HG03460 (cell line): ENCODE measurements at regions not wholly inside any gene's neighbourhood (a gene's known extent, or its start where the extent isn't known, plus 50 kb on each side); places are given as distances from the start of the nearest gene placed in this dataset.

ENCODE experiments used
- ATAC-seq: cut with Tn5 transposase; IDR thresholded peaks from one replicate; pipeline ENCODE4 v1.9.1; 2021; ENCODE audit not compliant: unreplicated experiment

DNA sequence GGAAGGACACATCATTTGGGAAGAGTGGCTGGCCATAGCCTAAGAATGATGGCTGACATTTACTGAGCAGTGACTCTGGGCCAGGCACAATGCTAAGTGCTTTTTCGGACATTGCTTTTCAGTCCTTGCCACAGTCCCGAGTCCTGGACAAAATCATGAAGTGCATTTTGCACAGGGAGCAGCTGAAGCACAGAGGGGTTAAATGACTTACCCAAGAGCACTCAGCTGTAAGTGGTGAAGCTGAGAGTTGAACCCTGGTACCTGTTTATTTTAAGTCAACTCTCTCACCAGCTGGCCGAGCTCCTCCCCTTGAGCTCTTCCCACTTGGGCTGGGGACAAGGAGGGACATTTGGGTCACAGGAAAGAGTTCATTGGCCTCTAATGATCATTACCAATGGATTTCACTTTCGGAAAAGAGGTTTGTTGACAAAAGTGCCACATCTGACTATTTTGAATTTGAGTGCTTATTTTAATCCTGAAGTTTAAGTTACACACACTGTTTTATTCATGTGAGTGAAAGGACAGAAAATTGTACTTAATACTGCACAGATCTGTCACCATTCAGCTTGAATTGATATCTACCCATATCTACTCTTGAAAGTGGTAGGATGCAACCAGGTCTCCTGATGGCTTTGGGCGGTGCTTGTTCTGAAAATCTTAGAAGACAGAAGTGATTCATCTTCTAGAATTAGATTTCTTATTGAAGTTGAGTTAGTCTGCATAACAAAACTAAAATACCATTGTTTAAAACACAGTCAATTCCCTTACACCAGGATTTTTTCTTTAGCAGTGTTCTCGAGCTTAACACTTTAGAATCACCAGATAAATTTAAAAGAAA lies 368.7 kb upstream of the PROK2 start:
- no peak for ATAC-seq

- ATAC-seq, result no peak
These were observed 367.9 kb upstream of the PROK2 start for GRCh38 chr3:72152551-72153476.

DNA sequence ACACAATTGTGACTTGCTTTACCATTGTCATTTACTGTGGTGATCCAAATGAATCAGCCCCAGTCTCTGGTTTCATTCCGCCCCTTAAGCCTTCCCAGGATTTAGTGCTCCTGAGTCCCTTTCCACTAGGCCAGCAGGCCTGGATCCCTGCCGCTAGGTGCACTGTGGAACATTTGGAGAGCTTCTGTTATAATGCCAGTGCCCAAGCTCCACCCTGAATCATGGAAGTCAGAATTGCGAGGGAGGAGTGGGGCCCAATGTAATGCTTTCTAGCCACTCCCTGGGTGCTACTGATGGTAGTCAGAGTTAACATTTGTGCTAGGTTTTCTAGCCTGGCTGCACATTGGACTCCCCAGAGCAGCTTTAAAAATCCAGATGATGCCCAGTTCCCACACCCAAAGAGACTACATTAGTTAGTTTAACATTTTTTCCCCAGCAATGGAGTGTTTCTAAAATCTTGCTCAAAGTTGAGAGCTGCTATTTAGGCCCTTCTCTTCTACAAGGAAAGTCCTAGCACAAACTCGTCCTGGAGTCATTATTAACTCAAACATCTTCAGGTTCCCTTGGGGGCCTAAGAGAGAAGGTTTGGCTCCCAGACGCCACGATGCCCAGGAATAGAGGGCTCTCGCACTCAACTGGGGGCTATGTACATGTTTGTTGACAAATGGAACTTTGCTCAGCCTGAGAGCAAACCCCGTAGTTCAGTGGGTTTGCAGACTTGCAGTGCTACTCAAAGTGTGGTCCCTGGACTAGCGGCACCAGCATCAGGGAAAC lies 366.7 kb upstream of the PROK2 start:
- ATAC-seq, result no peak

- no peak for ATAC-seq
These were observed 365.9 kb upstream of the PROK2 start for GRCh38 chr3:72150634-72151412.

DNA sequence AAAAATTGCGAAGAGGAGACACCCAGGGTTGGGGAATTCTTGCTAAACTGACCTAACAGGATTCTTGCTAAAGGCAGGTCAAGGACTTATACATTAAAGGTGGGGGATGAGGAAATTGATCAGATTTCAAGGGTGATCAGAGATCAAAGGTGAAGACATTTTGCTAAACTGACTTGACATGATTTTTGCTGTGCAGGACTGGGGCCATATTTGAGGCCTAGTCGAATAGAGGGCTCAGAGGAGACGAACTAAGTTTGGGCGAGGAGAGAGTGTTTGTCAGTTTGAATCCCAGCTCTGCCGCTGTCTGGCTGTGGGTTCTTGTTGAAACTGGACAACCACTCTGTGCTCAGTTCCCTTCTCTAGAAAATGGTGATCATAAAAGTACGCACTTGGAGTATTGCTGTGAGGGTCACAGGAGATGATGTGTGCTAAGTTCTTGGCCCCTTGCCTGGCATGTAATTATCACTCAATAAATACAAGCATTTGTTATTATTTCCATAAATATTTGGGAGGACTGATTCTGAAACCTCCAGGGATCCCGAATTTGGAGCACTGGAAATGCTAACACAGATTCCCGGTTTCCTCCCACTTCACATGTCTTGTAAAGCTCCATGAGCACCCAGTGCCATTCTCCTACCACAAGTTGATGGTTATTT lies 364.8 kb upstream of the PROK2 start:
- ATAC-seq, result no peak

DNA sequence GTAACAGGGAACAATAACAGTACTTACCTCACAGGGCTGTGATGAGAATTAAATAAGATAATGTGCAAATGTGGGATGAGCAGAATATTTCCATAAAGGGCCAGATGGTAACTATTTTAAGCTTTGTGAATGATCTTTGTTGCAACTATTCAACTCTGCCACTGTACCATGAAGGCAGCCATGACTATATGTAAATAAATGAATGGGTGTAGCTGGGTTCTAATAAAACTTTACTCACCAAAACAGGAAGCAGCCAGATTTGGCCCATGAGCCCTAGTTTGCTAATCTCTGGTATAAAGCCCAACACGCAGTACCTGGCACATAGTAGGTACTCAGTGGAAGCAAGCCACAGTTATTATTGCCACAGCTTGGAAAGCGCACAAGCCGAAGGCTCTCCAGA lies 362.7 kb upstream of the PROK2 start:
- no peak for ATAC-seq

- ATAC-seq, result no peak
These were observed 360.8 kb upstream of the PROK2 start for GRCh38 chr3:72145506-72146380.

GRCh38 chr3:72144773-72145505 lies 360.0 kb upstream of the PROK2 start:
- ATAC-seq, result no peak

DNA sequence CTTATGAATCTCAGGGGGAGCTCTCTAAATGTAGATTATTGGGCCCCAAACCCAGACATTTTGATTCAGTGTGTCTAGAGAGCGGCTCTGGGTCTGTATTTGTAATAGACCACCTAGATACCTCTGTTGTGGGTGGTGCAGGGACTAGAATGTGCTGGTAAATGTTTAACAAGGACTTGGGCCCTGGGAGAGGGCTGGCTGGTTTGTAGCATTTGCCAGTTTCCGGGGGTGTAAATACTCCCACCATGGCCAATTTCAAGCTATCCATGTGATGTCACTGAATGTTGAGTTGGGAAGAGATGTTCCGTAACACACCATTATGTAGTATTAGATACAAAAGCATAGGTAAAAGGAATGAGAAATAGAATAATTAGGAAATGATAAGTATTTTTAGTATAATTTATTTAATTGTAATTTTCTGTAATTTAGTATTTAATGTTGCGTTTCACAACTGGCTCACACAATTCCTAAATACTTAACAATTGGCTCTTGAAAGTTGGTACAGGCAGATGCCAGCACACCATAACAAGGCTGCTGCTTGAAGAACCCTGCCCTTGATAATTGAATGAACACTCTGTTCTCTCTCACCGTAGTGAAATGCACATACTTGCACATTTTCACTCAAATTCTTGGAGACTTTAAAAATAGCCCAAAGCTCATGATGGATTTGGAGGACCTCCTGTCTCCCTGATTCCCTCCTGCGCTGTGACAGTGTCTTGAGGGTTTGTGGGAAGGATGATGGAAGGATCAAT lies 359.2 kb upstream of the PROK2 start:
- no peak for ATAC-seq

DNA sequence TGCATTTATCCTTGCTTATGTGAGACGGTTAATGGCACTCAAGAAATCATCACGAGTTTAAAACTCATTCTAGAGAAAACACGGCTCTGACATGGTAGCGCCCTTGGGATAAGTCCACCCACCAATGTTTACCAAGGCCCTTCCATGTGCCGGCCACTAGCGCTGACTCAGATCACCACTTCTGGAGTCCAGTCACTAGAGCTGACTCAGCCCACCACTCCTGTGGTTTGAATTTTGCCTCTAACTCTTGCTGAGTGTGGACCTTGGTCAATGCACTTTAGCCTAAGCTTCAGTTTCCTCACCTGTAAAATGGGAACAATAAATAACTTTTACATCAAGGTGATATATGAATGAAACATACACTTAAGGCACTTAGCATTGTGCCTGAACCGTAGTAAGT lies 358.4 kb upstream of the PROK2 start:
- no peak for ATAC-seq

DNA sequence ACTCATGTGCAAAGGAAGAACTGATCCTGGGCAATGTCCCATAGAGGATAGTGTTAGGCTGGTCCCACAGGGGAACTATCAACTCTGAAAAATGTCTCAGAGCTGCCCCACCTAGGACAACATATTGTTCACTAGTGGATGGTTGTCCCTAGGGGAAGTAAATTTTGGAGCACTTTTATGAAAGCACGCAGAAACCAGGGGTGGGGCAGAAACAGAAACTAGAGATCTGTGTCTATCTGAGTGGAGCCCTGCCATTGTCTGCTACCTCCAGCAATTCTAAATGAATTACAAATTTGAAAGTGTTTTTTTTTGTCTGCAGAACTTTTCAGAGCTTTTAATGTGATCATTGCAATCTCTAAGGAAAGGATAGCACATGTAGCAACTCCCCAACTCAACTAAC lies 357.1 kb upstream of the PROK2 start:
- ATAC-seq, result no peak

GRCh38 chr3:72141264-72141663 lies 356.3 kb upstream of the PROK2 start:
- no peak for ATAC-seq

GRCh38 chr3:72139316-72139715 lies 354.4 kb upstream of the PROK2 start:
- no peak for ATAC-seq

GRCh38 chr3:72137865-72138861 lies 353.2 kb upstream of the PROK2 start:
- no peak for ATAC-seq

GRCh38 chr3:72135636-72136035 lies 350.7 kb upstream of the PROK2 start:
- no peak for ATAC-seq

- no peak for ATAC-seq
These were observed 350.1 kb upstream of the PROK2 start for GRCh38 chr3:72134989-72135451.
